ENCODE measurements at regions not wholly inside any gene's neighbourhood (a gene's known extent, or its start where the extent isn't known, plus 50 kb on each side); places are given as distances from the start of the nearest gene placed in this dataset.

GRCh38 chr12:92404259-92404894 lies 258.7 kb upstream of the BTG1 start:
- no peak for TF ChIP-seq CTCF (IDR thresholded peaks at IDR 0.05)
- no peak for TF ChIP-seq EZH2 (IDR thresholded peaks at IDR 0.05)
- no peak for TF ChIP-seq EZH2phosphoT487 (IDR thresholded peaks at IDR 0.05)

All from neural progenitor cell (in vitro differentiated cells).